ENCODE measurements at regions not wholly inside any gene's neighbourhood (a gene's known extent, or its start where the extent isn't known, plus 50 kb on each side); places are given as distances from the start of the nearest gene placed in this dataset.

DNA sequence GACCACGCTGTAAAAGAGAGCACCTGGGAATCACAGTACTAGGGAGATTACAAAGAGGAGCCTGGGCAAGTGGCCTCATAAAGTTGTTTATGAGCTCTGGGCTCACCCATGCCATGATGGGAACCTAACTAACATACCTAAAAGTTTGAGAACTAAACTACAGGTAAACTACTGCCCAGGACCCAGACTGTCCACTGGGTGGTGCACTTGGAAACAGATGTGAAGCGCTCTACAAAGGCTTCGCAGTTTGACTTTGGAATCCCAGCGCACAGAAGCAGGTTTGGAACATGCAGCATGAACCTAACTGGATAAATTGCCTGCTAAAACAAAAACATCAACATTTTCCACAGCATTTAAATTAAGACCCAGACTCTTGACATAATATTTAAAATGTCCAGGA is 418.6 kb downstream of the FAM181B start:
- H3K4me1 ChIP-seq (ENCODE audit: insufficient read depth), result no peaks in the 10 kb centered on the region
- no peaks in the 10 kb centered on the region for H3K36me3 ChIP-seq
- no peak overlapping the region for H3K27ac ChIP-seq
- no peaks in the 10 kb centered on the region for H3K9me3 ChIP-seq
- WGBS, 3 donors, result 32 to 46% (median 45%) methylated on average over 4 of the region's 4 CpGs
- H3K4me3 ChIP-seq, result no peak overlapping the region
- intact Hi-C loops (cut with DNase I), result no loop called here
- DNase-seq, result peak; percentile 10 to 43 (median 20)
- no peaks in the 10 kb centered on the region for H3K27me3 ChIP-seq
- TF ChIP-seq, protein P1, sequence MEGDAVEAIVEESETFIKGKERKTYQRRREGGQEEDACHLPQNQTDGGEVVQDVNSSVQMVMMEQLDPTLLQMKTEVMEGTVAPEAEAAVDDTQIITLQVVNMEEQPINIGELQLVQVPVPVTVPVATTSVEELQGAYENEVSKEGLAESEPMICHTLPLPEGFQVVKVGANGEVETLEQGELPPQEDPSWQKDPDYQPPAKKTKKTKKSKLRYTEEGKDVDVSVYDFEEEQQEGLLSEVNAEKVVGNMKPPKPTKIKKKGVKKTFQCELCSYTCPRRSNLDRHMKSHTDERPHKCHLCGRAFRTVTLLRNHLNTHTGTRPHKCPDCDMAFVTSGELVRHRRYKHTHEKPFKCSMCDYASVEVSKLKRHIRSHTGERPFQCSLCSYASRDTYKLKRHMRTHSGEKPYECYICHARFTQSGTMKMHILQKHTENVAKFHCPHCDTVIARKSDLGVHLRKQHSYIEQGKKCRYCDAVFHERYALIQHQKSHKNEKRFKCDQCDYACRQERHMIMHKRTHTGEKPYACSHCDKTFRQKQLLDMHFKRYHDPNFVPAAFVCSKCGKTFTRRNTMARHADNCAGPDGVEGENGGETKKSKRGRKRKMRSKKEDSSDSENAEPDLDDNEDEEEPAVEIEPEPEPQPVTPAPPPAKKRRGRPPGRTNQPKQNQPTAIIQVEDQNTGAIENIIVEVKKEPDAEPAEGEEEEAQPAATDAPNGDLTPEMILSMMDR (IDR thresholded peaks at IDR 0.05), result no peak
- TF ChIP-seq EP300 (IDR thresholded peaks at IDR 0.05) (no peak), POLR2A (IDR thresholded peaks at IDR 0.05) (no peak)

DNA sequence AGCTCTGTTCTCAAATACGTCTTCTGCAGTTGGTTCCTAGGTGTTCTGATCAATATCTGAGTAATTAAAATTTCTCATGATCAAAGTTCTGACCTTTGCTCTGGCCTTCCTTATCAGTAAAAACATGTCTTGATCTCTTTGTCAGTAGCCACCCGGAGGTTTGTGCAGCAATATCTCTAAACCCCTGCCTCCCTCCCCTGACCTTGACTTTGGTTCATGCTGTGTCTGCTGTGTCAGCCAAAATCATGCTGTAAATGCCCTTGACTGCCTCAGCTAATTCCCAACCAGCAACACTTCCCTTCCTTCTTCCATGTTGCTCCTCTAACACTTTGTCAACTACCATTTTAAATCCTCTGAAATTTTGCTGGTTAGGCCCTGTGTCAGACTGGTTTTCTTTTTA is 424.7 kb downstream of the FAM181B start:
- TF ChIP-seq POLR2A (IDR thresholded peaks at IDR 0.05) (no peak), EP300 (IDR thresholded peaks at IDR 0.05) (no peak)
- TF ChIP-seq, protein P1 (IDR thresholded peaks at IDR 0.05), result no peak
- Histone ChIP-seq H3K9me3 (no peaks in the 10 kb centered on the region), H3K4me3 (no peak overlapping the region), H3K27me3 (no peaks in the 10 kb centered on the region), H3K4me1 (ENCODE audit: insufficient read depth) (no peaks in the 10 kb centered on the region), H3K27ac (no peak overlapping the region), H3K36me3 (no peaks in the 10 kb centered on the region)
- whole genome bisulfite sequencing, 3 donors, result 6 to 36% (median 7%) methylated on average over 2 of the region's 2 CpGs
- no peak for DNase-seq
- intact Hi-C loops (cut with DNase I), result no loop called here

DNA sequence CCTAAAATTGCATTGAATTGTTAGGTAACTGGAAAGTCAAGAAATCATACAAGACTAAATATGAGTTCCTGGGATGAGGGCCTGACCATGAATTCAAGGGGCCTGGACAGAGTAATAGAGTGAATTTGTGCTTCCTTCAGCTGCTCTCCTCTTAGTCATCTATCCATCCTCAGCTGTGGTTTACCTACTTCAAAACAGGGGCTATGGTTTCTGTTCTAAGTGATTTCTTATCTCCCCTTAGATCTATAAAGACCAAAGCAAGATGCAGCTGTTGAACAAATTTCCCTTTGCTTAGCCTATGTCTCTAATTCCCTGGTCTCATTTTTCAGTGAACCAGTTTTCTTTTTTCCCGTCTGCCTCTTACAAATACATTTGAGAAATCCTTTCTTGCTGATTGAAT is 428.5 kb downstream of the FAM181B start:
- Histone ChIP-seq H3K4me1 (ENCODE audit: insufficient read depth) (no peaks in the 10 kb centered on the region), H3K27me3 (no peaks in the 10 kb centered on the region), H3K36me3 (no peaks in the 10 kb centered on the region), H3K27ac (no peak overlapping the region), H3K4me3 (no peak overlapping the region), H3K9me3 (no peaks in the 10 kb centered on the region)
- TF ChIP-seq, protein P1 (IDR thresholded peaks at IDR 0.05), result no peak
- no peak for TF ChIP-seq EP300 (IDR thresholded peaks at IDR 0.05)
- no peak for TF ChIP-seq POLR2A (IDR thresholded peaks at IDR 0.05)
- WGBS, 3 donors, result 85 to 91% (median 86%) methylated on average over 1 of the region's 1 CpG
- DNase-seq, result no peak
- intact Hi-C loops (cut with DNase I), result no loop called here

DNA sequence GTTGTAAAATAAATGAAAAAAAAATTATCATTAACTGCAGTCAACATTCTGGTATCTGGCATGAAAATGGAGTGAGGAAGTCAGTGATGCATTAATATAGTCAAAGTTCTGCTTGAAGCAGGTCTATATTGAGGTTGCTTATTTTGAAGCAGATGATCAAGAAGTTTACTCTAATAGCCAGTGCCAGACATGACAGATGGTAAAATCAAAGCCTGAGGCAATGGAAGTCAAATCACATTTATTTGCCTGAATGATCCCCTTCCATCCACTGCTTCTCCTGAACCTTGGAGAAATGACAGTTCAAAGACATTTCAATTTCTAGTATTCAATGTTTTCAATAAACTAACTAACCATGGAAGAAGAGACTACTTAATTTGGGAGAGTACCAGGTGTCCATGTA is 430.0 kb downstream of the FAM181B start:
- Histone ChIP-seq H3K27me3 (no peaks in the 10 kb centered on the region), H3K4me1 (ENCODE audit: insufficient read depth) (no peaks in the 10 kb centered on the region), H3K27ac (no peak overlapping the region), H3K9me3 (no peaks in the 10 kb centered on the region), H3K36me3 (no peaks in the 10 kb centered on the region), H3K4me3 (no peak overlapping the region)
- intact Hi-C loops (cut with DNase I), result no loop called here
- no peak for TF ChIP-seq POLR2A (IDR thresholded peaks at IDR 0.05)
- TF ChIP-seq, protein P1 (IDR thresholded peaks at IDR 0.05), result no peak
- TF ChIP-seq EP300 (IDR thresholded peaks at IDR 0.05), result no peak
- no peak for DNase-seq

DNA sequence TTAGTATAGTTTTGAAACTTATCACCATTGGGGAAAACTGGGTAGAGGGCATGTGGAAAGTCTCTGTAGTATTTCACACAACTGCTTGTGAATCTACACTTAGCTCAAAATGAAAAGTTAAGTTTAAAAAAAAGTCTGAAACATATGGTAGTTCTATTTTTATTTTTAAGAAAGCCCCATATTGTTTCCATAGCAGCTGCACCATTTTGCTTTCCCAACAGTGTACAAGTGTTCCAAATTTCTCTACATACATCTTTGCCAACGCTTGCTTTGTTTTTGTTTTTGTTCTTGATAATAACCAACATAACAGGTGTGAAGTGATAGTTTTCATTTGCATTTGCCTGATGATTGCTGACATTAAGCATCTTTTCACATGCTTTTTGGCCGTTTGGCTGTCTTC is 445.2 kb downstream of the FAM181B start:
- Histone ChIP-seq H3K9me3 (no peaks in the 10 kb centered on the region), H3K27me3 (no peaks in the 10 kb centered on the region), H3K36me3 (no peaks in the 10 kb centered on the region), H3K27ac (no peak overlapping the region), H3K4me1 (ENCODE audit: insufficient read depth) (no peaks in the 10 kb centered on the region), H3K4me3 (no peak overlapping the region)
- WGBS, 3 donors, result 13 to 34% (median 17%) methylated on average over 2 of the region's 2 CpGs
- DNase-seq, result no peak
- intact Hi-C loops (cut with DNase I), result no loop called here
- TF ChIP-seq, protein P1 (IDR thresholded peaks at IDR 0.05), result no peak
- TF ChIP-seq POLR2A (IDR thresholded peaks at IDR 0.05), result no peak
- no peak for TF ChIP-seq EP300 (IDR thresholded peaks at IDR 0.05)
